ENCODE measurements at regions not wholly inside any gene's neighbourhood (a gene's known extent, or its start where the extent isn't known, plus 50 kb on each side); places are given as distances from the start of the nearest gene placed in this dataset.

DNA sequence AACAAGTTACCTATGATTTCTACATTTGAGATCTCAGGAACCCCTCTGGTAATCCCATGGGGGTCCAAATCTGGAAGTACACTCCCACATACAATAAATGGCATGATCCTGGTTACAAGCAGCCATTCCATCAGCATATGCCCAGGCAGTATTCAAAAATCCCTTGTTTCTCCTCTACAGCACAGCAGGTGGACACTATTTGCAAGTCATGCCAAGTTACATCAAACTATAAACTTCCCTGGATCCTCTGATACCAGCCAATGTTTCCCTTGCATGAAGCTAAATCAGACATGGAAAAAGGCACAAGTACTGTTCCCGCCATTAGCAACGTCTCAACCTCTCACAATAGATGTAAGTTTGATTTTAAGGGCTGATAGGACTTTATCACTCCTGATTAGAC lies 134.5 kb upstream of the PRSS16 start:
- 77% methylated on average over 2 of the region's 2 CpGs for WGBS (ENCODE audit: missing lambda C conversion rate)
- POLR2A ChIA-PET = no interaction called here
- CTCF ChIA-PET = interaction anchor here (1.4 kb wide), 1 partner anchor 517 kb away, joined by 4 read pairs; no protein-coding TSS in a partner anchor

DNA sequence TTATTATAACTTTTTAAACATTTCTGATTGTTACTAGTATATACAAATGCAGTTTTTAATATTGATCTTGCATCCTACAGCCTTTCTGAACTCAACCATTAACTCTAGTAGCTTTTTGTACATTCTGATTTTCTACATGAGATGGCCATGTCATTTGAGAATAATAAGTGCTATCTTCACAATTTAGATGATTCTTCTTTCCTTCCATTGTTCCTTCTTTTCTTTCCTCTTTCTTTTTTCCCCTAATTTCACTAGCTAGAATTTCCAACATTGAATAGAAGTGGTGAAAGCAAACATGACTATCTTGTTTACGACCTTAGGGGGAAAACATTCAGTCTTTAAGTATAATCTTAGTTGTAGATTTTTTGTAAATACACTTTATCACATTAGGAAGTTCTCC lies 128.2 kb upstream of the PRSS16 start:
- no peaks in the 10 kb centered on the region for H3K9me3 ChIP-seq
- no peak overlapping the region for H3K27ac ChIP-seq
- whole genome bisulfite sequencing (ENCODE audit: missing lambda C conversion rate) = 71% methylated on average over 1 of the region's 1 CpG
- no peak for TF ChIP-seq EHF (CRISPR knock-in tag; IDR thresholded peaks at IDR 0.05)
- no peak for TF ChIP-seq TP53 (CRISPR knock-in tag; IDR thresholded peaks at IDR 0.05)
- no peak for TF ChIP-seq NFE2L2 (conservative IDR thresholded peaks at IDR 0.05; ENCODE audit: low read length)
- no peak for TF ChIP-seq SREBF2 (IDR thresholded peaks at IDR 0.05)
- no peak for TF ChIP-seq EP300 (IDR thresholded peaks at IDR 0.05)
- TF ChIP-seq, protein P1, sequence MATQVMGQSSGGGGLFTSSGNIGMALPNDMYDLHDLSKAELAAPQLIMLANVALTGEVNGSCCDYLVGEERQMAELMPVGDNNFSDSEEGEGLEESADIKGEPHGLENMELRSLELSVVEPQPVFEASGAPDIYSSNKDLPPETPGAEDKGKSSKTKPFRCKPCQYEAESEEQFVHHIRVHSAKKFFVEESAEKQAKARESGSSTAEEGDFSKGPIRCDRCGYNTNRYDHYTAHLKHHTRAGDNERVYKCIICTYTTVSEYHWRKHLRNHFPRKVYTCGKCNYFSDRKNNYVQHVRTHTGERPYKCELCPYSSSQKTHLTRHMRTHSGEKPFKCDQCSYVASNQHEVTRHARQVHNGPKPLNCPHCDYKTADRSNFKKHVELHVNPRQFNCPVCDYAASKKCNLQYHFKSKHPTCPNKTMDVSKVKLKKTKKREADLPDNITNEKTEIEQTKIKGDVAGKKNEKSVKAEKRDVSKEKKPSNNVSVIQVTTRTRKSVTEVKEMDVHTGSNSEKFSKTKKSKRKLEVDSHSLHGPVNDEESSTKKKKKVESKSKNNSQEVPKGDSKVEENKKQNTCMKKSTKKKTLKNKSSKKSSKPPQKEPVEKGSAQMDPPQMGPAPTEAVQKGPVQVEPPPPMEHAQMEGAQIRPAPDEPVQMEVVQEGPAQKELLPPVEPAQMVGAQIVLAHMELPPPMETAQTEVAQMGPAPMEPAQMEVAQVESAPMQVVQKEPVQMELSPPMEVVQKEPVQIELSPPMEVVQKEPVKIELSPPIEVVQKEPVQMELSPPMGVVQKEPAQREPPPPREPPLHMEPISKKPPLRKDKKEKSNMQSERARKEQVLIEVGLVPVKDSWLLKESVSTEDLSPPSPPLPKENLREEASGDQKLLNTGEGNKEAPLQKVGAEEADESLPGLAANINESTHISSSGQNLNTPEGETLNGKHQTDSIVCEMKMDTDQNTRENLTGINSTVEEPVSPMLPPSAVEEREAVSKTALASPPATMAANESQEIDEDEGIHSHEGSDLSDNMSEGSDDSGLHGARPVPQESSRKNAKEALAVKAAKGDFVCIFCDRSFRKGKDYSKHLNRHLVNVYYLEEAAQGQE (IDR thresholded peaks at IDR 0.05) = no peak
- TF ChIP-seq EHMT2 (IDR thresholded peaks at IDR 0.05; ENCODE audit: low read depth) = no peak
- TF ChIP-seq, protein P2, sequence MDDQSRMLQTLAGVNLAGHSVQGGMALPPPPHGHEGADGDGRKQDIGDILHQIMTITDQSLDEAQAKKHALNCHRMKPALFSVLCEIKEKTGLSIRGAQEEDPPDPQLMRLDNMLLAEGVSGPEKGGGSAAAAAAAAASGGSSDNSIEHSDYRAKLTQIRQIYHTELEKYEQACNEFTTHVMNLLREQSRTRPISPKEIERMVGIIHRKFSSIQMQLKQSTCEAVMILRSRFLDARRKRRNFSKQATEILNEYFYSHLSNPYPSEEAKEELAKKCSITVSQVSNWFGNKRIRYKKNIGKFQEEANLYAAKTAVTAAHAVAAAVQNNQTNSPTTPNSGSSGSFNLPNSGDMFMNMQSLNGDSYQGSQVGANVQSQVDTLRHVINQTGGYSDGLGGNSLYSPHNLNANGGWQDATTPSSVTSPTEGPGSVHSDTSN (IDR thresholded peaks at IDR 0.05) = no peak
- H3K4me2 ChIP-seq = no peak overlapping the region
- ATAC-seq (no peak), FAIRE-seq (no peak), DNase-seq (ENCODE audit: low read depth in 1 of 2, low spot score in 1 of 2) (no peak)
- ChIA-PET CTCF (no interaction called here), POLR2A (no interaction called here)
- no peaks in the 10 kb centered on the region for H3K4me1 ChIP-seq
- H3K4me3 ChIP-seq = no peak overlapping the region

More for the DNA sequence above, 134.5 kb upstream of the PRSS16 start:
- no peak for ATAC-seq
- no peak overlapping the region for H3K4me2 ChIP-seq
- TF ChIP-seq EHMT2 (IDR thresholded peaks at IDR 0.05; ENCODE audit: low read depth) (no peak), MAFK (IDR thresholded peaks at IDR 0.05; ENCODE audit: partially characterized antibody) (no peak), NR3C1 (IDR thresholded peaks at IDR 0.05) (no peak), FOSL2 (IDR thresholded peaks at IDR 0.05) (no peak), FOSL2 (CRISPR knock-in tag; IDR thresholded peaks at IDR 0.05) (no peak), NFE2L2 (conservative IDR thresholded peaks at IDR 0.05; ENCODE audit: low read length) (0 out of 2 replicates have a peak, but pooled peaks have one; percentile 19)
- TF ChIP-seq, protein P2 (IDR thresholded peaks at IDR 0.05) = no peak
- TF ChIP-seq, protein P3, sequence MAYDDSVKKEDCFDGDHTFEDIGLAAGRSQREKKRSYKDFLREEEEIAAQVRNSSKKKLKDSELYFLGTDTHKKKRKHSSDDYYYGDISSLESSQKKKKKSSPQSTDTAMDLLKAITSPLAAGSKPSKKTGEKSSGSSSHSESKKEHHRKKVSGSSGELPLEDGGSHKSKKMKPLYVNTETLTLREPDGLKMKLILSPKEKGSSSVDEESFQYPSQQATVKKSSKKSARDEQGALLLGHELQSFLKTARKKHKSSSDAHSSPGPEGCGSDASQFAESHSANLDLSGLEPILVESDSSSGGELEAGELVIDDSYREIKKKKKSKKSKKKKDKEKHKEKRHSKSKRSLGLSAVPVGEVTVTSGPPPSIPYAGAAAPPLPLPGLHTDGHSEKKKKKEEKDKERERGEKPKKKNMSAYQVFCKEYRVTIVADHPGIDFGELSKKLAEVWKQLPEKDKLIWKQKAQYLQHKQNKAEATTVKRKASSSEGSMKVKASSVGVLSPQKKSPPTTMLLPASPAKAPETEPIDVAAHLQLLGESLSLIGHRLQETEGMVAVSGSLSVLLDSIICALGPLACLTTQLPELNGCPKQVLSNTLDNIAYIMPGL (CRISPR knock-in tag; IDR thresholded peaks at IDR 0.05; ENCODE audit: borderline replicate concordance) = no peak
- 0 out of 3 replicates have a peak, but pooled peaks cover 7% of the 10 kb centered on the region for H3K9me3 ChIP-seq
- DNase-seq (ENCODE audit: low read depth in 1 of 2, low spot score in 1 of 2) = no peak
- no peak overlapping the region for H3K27ac ChIP-seq
- H3K4me1 ChIP-seq = no peaks in the 10 kb centered on the region
- no peak overlapping the region for H3K4me3 ChIP-seq
- FAIRE-seq = no peak

DNA sequence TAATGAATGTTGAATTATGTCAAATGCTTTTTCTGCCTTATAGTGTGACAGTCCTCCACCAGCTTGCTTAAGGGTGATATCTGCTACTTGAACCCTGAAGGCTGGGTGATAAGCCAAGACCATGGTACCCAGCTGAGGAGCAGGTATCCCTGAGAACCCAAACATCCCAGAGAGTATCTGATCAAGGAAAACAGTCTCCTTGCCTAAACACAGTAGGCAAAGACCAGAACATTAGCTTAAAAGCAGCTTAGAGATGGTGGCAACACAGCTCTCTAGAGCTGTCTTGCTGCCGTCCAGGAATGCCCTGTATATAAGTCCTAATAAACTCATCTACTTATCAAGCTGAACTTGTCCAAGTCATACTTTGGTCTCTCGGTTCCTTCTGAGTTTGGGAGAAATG lies 127.7 kb upstream of the PRSS16 start:
- FAIRE-seq (no peak), DNase-seq (ENCODE audit: low read depth in 1 of 2, low spot score in 1 of 2) (no peak), ATAC-seq (no peak)
- Histone ChIP-seq H3K27ac (no peak overlapping the region), H3K9me3 (no peaks in the 10 kb centered on the region), H3K4me2 (no peak overlapping the region), H3K4me3 (no peak overlapping the region), H3K4me1 (no peaks in the 10 kb centered on the region)
- TF ChIP-seq, protein P4, sequence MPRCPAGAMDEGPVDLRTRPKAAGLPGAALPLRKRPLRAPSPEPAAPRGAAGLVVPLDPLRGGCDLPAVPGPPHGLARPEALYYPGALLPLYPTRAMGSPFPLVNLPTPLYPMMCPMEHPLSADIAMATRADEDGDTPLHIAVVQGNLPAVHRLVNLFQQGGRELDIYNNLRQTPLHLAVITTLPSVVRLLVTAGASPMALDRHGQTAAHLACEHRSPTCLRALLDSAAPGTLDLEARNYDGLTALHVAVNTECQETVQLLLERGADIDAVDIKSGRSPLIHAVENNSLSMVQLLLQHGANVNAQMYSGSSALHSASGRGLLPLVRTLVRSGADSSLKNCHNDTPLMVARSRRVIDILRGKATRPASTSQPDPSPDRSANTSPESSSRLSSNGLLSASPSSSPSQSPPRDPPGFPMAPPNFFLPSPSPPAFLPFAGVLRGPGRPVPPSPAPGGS (IDR thresholded peaks at IDR 0.05) = no peak
- TF ChIP-seq HDAC2 (IDR thresholded peaks at IDR 0.05) (no peak), MAFK (IDR thresholded peaks at IDR 0.05; ENCODE audit: partially characterized antibody) (no peak), EHF (CRISPR knock-in tag; IDR thresholded peaks at IDR 0.05) (no peak), TFCP2L1 (CRISPR knock-in tag; IDR thresholded peaks at IDR 0.05) (no peak), CBX2 (IDR thresholded peaks at IDR 0.05; ENCODE audit: borderline replicate concordance, low read depth) (no peak), SMC3 (IDR thresholded peaks at IDR 0.05) (no peak), HEYL (CRISPR knock-in tag; IDR thresholded peaks at IDR 0.05) (no peak)
- CTCF ChIA-PET = no interaction called here
- POLR2A ChIA-PET = no interaction called here
- WGBS (ENCODE audit: missing lambda C conversion rate) = 87% methylated on average over 2 of the region's 2 CpGs

All from A549 (cell line).